ENCODE measurements at regions not wholly inside any gene's neighbourhood (a gene's known extent, or its start where the extent isn't known, plus 50 kb on each side); places are given as distances from the start of the nearest gene placed in this dataset.

- no peak for TF ChIP-seq CTCF (IDR thresholded peaks at IDR 0.05; ENCODE audit: borderline replicate concordance, insufficient read depth, low read depth, low read length)
- H3K4me3 ChIP-seq (ENCODE audit: low read depth, low read length) = no peak overlapping the region
These were observed 1028.5 kb upstream of the PHF14 start for GRCh38 chr7:9945131-9945530.

GRCh38 chr7:9945857-9946256 lies 1027.8 kb upstream of the PHF14 start:
- H3K4me3 ChIP-seq (ENCODE audit: low read depth, low read length) = no peak overlapping the region
- TF ChIP-seq CTCF (IDR thresholded peaks at IDR 0.05; ENCODE audit: borderline replicate concordance, insufficient read depth, low read depth, low read length) = no peak

- H3K4me3 ChIP-seq (ENCODE audit: low read depth, low read length) = no peak overlapping the region
- no peak for TF ChIP-seq CTCF (IDR thresholded peaks at IDR 0.05; ENCODE audit: borderline replicate concordance, insufficient read depth, low read depth, low read length)
These were observed 1018.5 kb upstream of the PHF14 start for GRCh38 chr7:9955138-9955537.

- no peak for TF ChIP-seq CTCF (IDR thresholded peaks at IDR 0.05; ENCODE audit: borderline replicate concordance, insufficient read depth, low read depth, low read length)
- no peak overlapping the region for H3K4me3 ChIP-seq (ENCODE audit: low read depth, low read length)
These were observed 1015.2 kb upstream of the PHF14 start for GRCh38 chr7:9958486-9958885.

GRCh38 chr7:9960460-9960859 lies 1013.2 kb upstream of the PHF14 start:
- H3K4me3 ChIP-seq (ENCODE audit: low read depth, low read length) = no peak overlapping the region
- TF ChIP-seq CTCF (IDR thresholded peaks at IDR 0.05; ENCODE audit: borderline replicate concordance, insufficient read depth, low read depth, low read length) = no peak

- H3K4me3 ChIP-seq (ENCODE audit: low read depth, low read length) = no peak overlapping the region
- TF ChIP-seq CTCF (IDR thresholded peaks at IDR 0.05; ENCODE audit: borderline replicate concordance, insufficient read depth, low read depth, low read length) = no peak
These were observed 1012.3 kb upstream of the PHF14 start for GRCh38 chr7:9961161-9961922.

- TF ChIP-seq CTCF (IDR thresholded peaks at IDR 0.05; ENCODE audit: borderline replicate concordance, insufficient read depth, low read depth, low read length) = no peak
- H3K4me3 ChIP-seq (ENCODE audit: low read depth, low read length) = no peak overlapping the region
These were observed 1010.9 kb upstream of the PHF14 start for GRCh38 chr7:9962742-9963141.
